ENCODE measurements at regions not wholly inside any gene's neighbourhood (a gene's known extent, or its start where the extent isn't known, plus 50 kb on each side); places are given as distances from the start of the nearest gene placed in this dataset.
A peak's percentile ranks its signal among the peaks of the same experiment; 100 is the strongest.

- no peak for DNase-seq (ENCODE audit: low spot score)
These were observed 90.8 kb downstream of the DACT2 start for GRCh38 chr6:168228676-168229367.

- no peak for DNase-seq (ENCODE audit: low spot score)
These were observed 91.7 kb downstream of the DACT2 start for GRCh38 chr6:168227840-168228239.

GRCh38 chr6:168226902-168227318 lies 92.7 kb downstream of the DACT2 start:
- DNase-seq (ENCODE audit: low spot score): no peak

GRCh38 chr6:168226061-168226752 lies 93.4 kb downstream of the DACT2 start:
- DNase-seq (ENCODE audit: low spot score): no peak

- DNase-seq (ENCODE audit: low spot score): no peak
These were observed 94.1 kb downstream of the DACT2 start for GRCh38 chr6:168225471-168225911.

- no peak for DNase-seq (ENCODE audit: low spot score)
These were observed 95.8 kb downstream of the DACT2 start for GRCh38 chr6:168223755-168224154.

GRCh38 chr6:168223150-168223549 lies 96.4 kb downstream of the DACT2 start:
- no peak for DNase-seq (ENCODE audit: low spot score)

GRCh38 chr6:168222115-168223043 lies 97.2 kb downstream of the DACT2 start:
- no peak for DNase-seq (ENCODE audit: low spot score)

- DNase-seq (ENCODE audit: low spot score): no peak
These were observed 98.0 kb downstream of the DACT2 start for GRCh38 chr6:168221497-168222079.

GRCh38 chr6:168221000-168221399 lies 98.6 kb downstream of the DACT2 start:
- DNase-seq (ENCODE audit: low spot score): peak; percentile 79

GRCh38 chr6:168219804-168220203 lies 99.8 kb downstream of the DACT2 start:
- DNase-seq (ENCODE audit: low spot score): no peak

- DNase-seq (ENCODE audit: low spot score): no peak
These were observed 100.6 kb downstream of the DACT2 start for GRCh38 chr6:168218785-168219566.

GRCh38 chr6:168217880-168218537 lies 101.6 kb downstream of the DACT2 start:
- no peak for DNase-seq (ENCODE audit: low spot score)

GRCh38 chr6:168217216-168217879 lies 102.2 kb downstream of the DACT2 start:
- DNase-seq (ENCODE audit: low spot score): no peak

GRCh38 chr6:168216751-168217191 lies 102.8 kb downstream of the DACT2 start:
- peak; percentile 22 for DNase-seq (ENCODE audit: low spot score)

- DNase-seq (ENCODE audit: low spot score): no peak
These were observed 103.5 kb downstream of the DACT2 start for GRCh38 chr6:168216117-168216516.

- DNase-seq (ENCODE audit: low spot score): no peak
These were observed 104.3 kb downstream of the DACT2 start for GRCh38 chr6:168215121-168215808.

- DNase-seq (ENCODE audit: low spot score): no peak
These were observed 104.9 kb downstream of the DACT2 start for GRCh38 chr6:168214586-168215104.

GRCh38 chr6:168213121-168213524 lies 106.5 kb downstream of the DACT2 start:
- no peak for DNase-seq (ENCODE audit: low spot score)

Measured in kidney tubule cell (primary cell).